NCI-H1105 (cell line): ENCODE measurements at regions not wholly inside any gene's neighbourhood (a gene's known extent, or its start where the extent isn't known, plus 50 kb on each side); places are given as distances from the start of the nearest gene placed in this dataset.
"Not testable (repeated sequence)": the region's sequence is repeated elsewhere in the genome, so short reads cannot be mapped to it uniquely, and the experiment has no call there.

ENCODE experiments used
- DNase-seq: peaks from one replicate; lab custom pipeline; 2025; lab: John Stamatoyannopoulos, UW

DNA sequence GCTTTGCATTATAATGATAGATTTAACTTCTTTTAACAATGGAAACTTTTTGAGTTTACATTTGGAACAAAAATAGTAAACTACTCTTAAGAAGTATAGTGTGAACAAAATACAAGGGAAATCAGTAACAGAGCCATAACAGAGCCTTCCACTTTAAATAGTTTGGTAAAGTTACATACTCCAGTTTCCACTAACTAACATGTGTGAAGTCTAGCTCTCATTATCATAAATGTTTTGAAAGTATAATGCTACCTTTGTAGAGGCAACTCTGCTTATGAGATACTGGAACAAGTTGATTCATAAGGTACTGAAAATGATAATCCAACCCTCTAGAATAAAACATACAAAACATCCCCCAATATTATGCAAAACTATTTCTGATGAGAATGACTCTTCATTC lies 1155.1 kb upstream of the ADGRL2 start:
- DNase-seq, result no peak

DNA sequence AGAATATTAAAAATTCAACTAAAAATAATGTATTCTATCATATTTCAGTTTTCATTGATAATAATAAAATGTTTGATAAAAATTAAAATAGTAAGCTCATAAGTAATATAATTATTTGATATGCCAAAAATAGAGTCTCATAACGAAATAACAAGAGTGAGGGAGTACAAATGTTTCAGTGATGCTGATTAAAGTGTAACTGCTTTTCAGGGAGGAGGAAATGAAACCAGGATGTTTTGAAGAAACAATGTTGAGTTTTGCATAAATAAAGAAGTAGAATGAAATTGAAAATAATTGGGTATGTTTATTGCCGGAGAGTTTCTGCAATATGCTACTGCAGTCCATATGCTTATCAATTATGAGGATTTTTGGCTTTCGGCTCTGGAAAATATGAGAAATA lies 1159.8 kb upstream of the ADGRL2 start:
- DNase-seq, result no peak

DNA sequence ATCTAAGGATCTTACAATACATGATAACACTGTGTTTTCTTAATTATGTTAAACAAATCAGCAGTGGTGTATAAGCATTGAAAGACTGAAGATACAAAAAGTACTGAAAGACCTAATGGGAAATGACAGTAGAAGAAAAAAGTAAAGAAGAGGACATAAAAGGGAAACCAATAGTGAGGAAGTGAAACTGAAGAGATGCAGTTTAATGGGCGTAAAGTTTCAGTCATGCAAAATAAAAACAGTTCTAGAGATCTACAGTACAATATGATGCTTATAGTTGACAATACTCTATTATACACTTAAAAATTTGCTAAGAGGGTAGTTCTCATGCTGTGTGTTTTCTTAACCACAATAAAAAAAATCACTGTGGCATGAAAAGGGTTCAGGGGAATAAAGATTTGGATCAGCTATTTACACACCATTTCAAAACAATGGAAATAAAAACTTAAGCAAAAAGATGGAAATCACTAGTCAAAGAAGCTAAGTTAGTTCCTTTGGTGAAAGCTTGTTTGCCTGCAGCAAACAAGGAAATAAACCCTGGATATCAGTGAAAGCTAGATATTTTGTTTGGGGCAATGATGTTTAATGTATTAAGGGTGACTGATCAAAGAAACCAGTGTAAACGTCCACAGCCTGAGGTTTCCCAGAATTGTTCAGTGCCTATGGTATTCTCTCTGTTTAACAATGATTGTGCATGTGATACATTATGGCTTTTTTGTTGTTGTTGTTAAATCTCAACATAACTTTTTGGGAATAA lies 1160.8 kb upstream of the ADGRL2 start:
- no peak for DNase-seq

DNA sequence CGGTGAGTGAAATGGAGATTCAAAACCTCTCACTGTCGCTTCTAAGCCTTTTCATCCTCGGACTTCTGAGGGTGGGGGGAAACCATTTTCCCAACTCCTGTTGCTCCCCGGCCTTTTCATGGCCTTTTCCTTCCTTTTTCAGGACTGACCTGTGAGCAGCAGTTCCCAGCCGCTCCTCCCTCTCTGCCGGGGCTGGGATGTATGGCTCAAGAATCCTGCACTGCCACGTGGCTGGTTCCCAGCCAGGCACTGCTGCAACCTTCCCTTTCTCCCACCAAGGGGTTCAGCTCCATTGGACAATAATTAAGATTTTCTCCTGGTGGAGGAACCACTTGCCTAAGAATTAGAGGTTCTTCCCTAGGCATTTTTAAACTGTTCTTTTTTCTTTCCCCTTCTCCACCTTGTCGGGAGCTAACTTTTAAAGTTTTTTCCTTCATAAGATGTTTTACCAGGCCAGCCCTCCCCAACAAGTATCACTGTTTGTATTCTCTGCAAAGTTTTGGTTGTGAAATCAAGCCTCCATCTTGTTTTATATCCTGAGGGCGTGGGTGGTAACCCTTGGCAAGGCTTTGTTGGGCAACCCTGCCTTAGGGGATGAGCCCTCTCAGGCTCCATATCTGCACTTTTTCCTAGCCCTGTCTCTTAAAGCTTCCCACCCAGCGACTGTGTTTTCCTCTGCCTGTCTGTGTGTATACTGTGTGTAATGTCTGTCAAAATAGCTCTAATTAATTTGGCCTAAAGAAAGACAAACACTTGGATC lies 1166.6 kb upstream of the ADGRL2 start:
- DNase-seq, result no peak

DNA sequence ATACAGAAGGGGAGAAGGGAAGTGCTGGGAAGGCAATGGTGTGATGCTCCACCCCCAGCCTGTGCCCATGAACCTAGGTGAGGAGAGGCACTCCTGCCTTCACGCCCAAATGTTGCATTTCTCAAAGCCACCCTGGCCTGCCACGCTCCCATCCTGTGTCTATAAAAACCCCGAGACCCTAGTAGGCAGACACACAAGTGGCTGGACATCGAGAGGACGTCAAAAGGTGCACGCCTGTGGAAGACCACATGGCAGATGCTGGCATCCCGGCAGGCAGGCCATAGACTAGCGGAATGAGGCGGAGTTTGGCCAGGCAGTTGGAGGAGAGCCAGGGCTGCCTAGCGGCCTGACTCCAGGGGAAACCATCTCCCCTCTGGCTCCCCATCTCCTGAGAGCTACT lies 1168.5 kb upstream of the ADGRL2 start:
- no peak for DNase-seq

DNA sequence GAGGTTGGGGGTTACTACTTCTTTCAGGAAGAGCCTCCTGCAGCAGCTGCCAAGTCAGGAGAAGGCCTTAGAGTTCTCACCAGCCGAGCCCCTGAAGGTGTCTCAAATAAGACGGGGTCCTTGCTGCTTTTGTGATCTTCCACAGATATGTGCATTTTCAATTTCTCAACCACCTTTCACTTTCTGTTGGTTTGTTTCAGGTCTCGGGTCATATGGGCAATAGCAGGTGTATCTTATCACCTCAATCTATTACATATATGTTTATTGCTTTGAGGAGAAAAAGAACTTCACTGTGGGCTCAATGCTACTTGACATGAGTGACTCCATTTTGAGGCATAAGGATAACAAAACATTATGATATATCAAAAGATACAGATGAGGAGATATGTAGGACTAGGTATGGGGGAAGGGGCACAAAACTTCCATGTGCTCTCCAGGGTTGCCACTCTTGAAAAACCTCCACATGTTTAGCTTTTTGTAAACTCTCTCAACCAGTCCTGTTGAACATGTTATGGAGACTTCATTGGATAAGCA lies 1171.4 kb upstream of the ADGRL2 start:
- no peak for DNase-seq

DNA sequence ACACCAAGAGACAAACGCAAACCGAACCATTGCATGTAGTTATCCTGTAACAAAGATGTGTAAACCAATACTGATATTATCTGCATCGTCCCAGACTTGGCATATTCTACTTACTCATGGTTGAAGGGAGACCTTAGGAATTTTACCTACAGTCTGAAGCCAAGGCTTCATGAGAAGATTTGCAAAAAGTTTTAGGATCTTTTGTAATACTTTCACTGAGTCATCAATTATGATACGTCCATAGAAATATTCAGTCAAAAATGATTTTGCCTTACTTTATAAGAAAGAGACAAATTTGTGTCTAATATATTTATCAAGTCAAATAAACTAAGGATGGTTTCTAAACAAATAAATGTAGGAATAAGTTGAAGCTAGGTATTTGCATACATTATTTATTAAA lies 1176.1 kb upstream of the ADGRL2 start:
- DNase-seq, result no peak

DNA sequence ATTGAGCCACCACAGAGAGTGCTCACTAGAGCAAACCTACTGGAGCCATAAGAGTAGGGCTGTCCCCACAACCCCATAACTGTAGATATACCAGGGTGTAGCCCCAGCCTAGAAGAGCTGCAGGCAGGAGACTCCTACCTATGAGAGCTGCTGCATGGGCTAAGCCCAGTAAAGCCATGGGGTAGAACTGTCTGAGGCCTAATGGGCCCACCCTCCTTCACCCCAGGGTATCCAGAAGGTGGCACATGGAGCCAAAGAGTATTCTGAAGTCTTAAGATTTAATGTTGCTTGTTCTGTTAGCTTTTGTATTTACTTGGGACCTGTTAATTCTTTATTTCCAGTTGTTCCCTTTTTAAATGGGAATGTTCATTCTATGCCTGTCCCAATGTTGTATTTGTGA lies 1193.7 kb upstream of the ADGRL2 start:
- no peak for DNase-seq

DNA sequence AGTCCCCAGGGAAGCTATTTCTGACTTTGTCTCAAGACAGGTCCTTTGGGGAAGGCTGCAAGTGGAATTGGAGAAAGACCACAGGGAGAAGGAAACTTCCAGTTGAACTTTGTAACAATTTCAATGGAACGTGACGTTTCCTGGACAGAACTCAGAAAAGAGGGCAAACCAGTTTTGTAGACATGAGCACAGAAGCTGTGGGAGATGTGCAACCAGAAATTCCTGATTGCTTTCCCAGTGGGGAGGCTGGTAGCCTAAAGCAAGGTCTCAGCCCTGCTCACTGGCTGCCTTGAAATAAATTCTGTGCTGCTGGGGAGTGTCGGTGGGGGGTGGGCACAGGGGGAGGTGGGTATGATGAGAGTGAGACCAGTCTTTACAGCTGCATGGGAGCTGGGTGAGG lies 1206.7 kb upstream of the ADGRL2 start:
- DNase-seq, result no peak

DNA sequence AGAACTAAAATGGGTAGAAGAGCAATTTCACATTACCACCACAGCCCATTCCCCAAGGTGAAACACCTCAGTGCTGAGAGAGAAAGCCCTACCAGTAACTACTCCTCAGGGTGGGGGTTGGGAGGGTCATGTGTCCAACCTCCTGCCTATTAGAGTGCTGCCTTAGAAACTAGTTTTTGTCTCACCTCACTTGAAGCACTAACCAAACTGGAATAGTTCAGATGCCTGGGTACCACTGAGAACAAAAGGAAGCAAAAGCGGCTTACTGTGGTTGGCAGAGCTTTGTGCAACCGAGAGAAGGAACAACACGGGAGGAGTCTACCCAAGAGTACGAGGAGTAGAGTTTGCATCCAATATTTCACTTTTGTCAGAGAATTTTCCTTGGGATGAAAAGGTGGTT lies 1207.5 kb upstream of the ADGRL2 start:
- no peak for DNase-seq

DNA sequence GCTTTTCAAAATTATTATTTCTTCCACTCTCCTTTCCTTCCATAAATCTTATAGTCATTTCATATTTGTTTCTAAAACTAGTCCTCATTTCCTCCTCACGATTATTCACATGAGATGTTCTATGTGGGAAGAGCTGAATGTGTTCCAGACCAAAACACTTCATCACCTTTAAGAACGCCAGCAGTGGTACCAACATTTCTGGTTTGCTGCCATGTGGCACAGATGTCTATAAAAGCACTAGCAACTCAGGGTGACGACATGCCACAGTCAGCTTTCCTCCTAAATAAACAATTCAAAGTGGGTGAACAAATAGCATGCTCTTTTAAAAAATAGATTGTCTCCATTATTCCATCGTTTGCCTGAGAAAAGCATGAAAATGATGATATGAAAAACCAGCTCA lies 1217.8 kb upstream of the ADGRL2 start:
- no peak for DNase-seq

DNA sequence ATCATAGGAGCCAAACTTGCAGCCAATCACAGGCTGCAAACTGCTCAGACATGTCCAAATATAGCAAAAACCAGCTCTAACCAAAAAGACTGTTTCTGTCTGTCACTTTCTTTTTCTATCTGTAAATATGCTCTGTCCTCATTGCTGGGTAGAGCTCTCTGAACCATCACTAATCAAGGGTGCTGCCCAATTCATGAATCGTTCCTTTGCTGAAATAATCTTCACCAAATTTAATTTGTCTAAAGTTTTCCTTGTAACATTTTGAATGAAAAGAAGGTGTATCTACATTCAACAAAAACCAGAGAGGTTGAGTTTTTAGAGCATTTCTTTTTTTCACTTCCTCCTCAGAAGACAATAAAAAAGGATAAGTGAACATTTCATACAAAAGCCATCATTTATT lies 1221.7 kb upstream of the ADGRL2 start:
- no peak for DNase-seq

DNA sequence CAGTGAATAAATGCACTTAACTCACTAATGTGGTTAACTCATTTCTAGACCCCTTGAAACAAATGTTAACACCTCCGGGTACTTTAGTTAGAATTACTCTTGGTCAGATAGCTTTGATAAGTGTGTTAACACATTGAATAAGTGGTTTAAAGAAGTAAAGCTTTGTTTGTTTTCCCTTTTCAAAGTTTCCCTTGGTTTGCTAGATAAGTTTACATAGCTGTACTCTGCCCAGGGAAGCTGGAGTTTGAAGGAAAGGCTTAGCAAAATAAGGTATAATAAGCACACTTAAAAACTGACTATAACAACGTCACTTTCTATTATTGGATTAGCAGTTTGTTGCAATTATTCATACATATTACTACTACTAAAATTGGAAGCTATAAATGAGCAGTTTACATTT lies 1233.9 kb upstream of the ADGRL2 start:
- DNase-seq, result no peak

DNA sequence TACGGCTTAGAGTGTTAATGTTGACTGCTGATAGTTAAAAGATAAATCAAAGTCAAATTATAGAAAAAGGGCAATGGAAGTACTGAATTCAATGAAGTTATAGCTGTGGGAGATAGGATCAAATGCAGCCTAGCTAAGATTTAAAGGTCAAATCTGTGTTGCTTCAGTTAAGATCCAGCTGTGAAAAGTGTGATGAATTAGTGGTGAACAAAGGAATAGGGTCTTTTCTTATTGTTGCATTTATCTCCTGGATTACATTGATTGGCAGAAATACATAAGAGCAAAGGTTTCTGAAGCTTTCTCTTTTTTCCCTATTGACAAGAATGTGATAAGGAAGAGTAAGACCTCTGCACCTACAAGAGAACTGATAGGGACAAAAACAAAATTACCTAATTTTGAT lies 1234.6 kb upstream of the ADGRL2 start:
- DNase-seq, result no peak

DNA sequence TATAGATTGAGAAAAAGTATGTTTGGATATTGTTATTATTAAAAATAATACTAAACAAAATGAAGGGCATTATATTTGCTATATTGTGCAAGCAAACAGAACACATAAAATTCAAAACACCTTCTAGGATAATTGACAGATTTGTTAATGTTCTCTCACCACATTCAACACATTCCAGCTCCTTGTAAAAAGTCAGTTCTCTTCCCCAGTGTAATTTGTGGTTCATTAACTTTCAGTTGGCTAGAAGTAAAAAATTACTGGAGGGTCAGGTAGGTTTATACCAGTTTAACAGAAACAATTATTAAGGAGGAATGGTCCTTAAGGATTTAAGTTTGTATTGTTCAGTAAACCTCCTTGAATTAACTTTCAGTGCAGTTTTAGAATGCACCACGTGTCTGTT lies 1235.3 kb upstream of the ADGRL2 start:
- no peak for DNase-seq

DNA sequence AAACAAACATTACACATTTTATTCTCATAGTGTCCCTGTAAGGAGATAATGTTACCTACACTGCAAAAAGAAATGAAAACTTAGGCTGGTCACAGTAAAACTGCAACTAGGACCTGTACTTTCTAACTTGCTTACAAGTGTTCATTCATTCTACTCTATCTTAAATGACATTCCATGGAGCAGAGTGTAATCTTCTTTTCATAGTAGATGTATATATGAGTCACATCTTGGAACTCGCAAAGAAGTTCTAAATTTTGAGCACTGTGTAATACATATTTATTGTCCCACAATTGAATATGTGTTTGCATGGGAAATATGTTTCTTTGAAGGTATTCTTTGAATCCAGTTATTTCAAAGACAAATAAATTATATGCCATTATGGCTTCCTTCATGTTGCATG lies 1258.5 kb upstream of the ADGRL2 start:
- no peak for DNase-seq

DNA sequence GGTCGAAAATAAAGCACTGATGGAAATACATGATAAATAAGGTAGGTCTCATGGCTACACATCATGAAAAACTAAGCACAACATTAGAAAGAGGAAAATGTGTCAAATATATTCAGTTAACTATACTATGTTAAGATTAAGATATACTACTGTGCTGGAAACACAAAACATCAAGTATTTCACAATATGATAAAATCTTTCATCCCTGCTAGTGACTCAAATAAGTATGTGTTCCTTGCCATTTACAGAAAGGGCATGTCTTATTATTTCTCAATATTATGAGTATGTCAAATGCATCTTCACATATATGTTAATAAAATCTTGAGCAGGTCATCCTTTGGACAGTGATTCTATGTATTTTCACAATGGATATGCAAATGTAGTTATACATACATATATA lies 1260.1 kb upstream of the ADGRL2 start:
- DNase-seq, result no peak

DNA sequence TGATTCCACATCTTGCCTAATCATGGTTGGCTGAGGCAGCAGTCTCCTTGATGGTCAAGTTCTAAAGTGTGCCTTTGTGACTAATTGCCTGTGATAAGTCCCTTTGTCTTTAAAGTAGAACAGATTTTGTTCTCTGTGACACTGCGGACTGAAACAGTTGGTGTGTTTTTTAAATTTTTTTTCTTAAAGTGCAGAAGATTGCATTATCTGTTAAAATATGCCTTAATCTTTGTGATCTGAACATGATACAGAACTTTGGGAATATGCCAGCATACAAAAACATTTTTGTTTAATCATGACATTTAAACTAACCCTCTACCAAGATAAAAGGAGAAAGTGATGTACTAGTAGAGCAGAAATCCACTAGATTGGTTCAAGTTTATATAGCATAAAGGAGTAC lies 1260.6 kb upstream of the ADGRL2 start:
- no peak for DNase-seq

DNA sequence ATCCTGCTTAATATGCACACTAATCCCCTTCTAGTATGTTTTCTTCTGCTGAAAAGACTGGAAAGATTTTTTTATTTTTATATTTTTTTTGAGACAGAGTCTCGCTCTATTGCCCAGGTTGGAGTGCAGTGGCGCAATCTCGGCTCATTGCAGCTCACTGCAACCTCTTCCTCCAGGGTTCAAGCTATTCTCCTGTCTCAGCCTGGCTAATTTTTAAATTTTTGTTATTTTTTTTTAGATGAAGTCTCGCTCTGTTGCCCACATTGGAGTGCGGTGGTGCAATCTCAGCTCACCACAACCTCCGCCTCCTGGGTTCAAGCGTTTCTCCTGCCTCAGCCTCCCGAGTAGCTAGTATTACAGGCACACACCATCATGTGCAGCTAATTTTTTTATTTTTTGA lies 1261.4 kb upstream of the ADGRL2 start:
- not testable (repeated sequence) for DNase-seq

DNA sequence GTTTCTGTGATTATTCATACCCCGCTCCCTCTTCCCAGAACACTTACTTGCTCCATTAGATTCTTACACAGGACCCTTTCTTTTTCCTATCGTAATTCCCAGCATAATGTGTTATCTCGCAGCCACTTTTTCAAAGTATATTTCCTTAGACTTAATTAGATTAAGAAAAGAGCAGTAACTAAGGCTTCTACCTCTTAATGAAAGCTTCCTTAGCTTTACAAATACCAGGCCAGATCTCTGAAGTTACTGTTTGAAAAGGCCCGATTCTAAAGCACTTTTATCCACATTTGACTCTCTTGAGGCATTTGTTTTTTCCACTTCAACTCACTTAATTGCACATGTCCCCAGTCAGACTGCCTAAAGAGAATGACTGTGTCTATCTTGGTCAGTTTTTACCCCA lies 1264.3 kb upstream of the ADGRL2 start:
- DNase-seq, result no peak

DNA sequence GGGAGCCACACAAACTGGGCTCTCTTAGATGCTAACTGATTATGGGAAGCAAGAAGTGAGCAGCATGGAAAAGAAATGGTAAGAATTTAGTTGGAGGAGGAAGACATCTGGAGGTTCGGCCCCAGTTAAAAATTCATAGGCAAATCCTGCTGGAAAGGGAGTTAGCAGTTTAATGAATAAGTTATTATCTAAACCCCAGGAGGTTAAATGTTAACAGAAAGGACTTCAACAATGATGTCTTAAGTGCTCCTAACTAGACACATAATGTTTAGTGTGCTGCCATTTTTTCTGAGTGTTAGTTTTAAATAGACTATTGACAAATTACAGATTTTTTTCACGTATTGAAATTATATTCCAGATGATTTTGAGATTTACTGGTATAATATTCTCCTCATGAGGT lies 1265.3 kb upstream of the ADGRL2 start:
- DNase-seq, result no peak

DNA sequence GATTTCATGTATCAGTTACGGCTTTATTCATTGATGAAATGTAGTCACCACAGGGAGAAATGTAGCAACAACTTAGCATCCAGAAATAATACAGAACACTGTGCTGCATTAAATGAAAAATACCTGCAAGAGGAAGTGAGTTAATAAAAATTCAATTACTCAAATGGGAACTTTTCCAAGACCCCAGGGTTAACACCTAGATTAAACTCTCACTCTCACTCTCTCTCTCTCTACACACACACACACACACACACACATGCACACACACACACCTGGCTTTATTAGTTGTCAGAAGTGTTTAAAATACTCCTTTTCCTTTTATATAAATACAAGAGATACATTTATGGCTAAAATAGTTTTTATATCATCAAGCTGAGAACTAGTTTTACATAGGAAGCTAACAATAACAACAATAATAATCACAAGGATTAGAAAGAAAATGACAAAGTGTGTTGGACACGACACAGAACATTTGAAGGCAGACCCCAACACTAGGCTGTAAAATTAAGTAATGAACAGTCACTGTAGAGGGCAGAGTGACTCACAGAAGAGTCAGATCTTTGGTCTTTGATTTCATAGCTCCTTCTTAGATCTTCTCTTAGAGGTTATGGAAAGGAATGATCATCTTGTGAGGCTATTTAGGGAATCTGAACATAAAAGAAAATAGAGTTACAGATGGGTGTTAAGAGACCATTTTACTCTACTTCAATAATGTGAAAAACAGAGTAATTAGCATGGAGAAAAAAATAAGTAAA lies 1266.0 kb upstream of the ADGRL2 start:
- no peak for DNase-seq

DNA sequence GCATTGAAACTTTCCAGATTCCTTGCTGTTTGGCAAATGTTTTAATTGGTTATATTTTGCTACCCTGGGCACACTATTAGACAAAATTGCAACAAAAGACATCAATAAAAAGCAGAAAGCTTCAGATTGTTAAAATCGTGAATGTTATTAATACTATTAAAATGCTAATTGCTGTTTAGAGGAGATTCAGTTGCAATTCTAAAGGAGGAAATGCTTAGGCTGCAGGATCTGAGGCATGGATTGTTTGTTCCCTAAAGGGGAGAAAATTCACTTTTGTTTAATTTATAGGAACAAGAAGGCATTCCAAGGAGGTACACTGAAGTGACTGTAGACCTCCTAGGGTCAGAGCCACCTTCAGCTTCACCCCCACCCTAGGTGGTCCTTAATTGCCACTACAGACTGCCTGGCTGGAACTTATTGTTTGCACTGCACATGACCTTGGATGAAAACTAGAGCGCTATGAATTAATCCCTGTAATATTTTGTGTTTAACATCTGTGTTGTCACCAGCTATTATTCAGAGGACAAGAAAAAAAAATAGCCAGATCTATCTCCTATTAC lies 1266.9 kb upstream of the ADGRL2 start:
- DNase-seq, result no peak
